ENCODE measurements at regions not wholly inside any gene's neighbourhood (a gene's known extent, or its start where the extent isn't known, plus 50 kb on each side); places are given as distances from the start of the nearest gene placed in this dataset.

- no peak for DNase-seq (ENCODE audit: low read depth)
These were observed 150.9 kb upstream of the WSCD2 start for GRCh38 chr12:107978201-107978600.

DNA sequence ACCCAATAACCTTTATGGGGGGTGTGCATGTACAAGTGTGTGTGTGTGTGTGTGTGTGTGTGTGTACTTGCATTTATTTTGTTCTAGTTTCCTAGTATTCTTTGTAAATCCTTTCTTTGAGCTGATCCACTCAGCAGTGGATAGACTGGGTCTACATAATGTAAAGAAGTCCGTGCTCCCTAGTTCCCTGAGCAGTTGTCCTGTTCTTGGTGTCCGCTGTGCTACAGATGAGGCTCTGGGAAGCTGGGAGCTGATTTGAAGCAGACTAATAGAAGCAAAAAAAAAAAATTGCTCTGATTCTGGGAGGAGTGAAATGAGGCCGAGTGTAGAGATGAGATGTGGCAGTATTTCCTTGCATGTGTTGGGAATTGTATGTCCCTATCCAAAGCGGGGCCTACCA, 150.4 kb upstream of the WSCD2 start:
- no peak for DNase-seq (ENCODE audit: low read depth)

GRCh38 chr12:107983756-107984472, 145.2 kb upstream of the WSCD2 start:
- DNase-seq (ENCODE audit: low read depth): no peak

DNA sequence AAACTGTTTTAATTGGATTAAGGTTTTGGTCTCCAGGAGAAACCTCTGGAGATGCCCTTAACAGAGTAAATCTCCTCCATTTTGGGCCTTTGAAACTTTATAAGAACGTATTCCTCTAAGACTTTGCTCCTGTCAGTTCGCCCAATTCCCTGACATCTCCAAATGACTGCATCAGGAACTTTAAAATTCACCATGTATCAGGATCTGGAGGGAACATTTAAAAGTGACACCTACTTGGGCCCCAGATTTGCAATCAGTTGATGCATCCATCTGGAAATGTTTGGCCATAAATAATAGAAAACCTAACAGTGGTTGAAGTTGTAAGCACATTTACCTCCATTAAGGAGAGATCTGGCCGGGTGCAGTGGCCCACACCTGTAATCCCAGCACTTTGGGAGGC, 144.1 kb upstream of the WSCD2 start:
- DNase-seq (ENCODE audit: low read depth): no peak

- no peak for DNase-seq (ENCODE audit: low read depth)
These were observed 142.9 kb upstream of the WSCD2 start for GRCh38 chr12:107986183-107986582.

- peak; percentile 4 for DNase-seq (ENCODE audit: low read depth)
These were observed 138.8 kb upstream of the WSCD2 start for GRCh38 chr12:107990325-107990724.

DNA sequence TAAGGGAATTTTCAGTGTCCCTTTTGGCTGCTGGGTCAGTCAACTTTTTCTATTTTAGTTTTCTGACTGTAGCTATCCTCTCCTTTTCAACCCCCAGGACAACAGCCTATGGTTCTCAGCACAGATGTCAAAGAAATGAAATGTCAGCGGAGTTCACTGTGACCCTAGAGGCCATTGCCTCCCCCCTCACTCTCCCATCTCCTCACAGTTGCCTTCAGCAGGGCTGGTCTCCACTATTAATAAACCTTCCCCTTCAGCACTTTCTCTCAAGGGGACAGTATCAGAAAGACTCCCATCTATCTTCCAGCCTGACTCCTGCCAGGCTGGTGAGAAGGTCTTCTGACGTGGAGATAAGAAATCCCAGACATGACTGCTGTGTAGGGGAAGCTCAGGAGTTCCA, 137.1 kb upstream of the WSCD2 start:
- DNase-seq (ENCODE audit: low read depth): no peak

- no peak for DNase-seq (ENCODE audit: low read depth)
These were observed 136.1 kb upstream of the WSCD2 start for GRCh38 chr12:107992870-107993451.

- no peak for DNase-seq (ENCODE audit: low read depth)
These were observed 130.2 kb upstream of the WSCD2 start for GRCh38 chr12:107998863-107999262.

DNA sequence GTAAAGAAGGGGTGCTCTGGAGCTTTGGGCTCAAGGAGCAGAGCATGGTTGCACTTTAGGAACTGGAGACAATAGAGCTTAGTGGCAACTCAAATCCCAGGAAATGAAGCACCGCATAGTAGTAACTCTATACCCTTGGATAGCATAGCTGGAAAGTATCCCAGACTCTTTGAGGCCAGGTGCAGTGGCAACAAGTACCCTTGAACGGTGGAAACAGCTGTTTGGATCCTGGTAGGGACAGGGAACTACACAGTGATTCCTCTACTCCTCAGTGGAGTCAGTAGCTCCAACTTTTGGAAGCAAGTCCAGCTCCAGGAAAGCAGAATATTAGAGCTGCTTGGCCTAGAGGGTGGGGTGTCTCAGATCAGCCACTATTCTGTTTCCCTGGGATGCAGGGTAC, 129.0 kb upstream of the WSCD2 start:
- no peak for DNase-seq (ENCODE audit: low read depth)

- DNase-seq (ENCODE audit: low read depth): no peak
These were observed 124.8 kb upstream of the WSCD2 start for GRCh38 chr12:108004319-108004718.

DNA sequence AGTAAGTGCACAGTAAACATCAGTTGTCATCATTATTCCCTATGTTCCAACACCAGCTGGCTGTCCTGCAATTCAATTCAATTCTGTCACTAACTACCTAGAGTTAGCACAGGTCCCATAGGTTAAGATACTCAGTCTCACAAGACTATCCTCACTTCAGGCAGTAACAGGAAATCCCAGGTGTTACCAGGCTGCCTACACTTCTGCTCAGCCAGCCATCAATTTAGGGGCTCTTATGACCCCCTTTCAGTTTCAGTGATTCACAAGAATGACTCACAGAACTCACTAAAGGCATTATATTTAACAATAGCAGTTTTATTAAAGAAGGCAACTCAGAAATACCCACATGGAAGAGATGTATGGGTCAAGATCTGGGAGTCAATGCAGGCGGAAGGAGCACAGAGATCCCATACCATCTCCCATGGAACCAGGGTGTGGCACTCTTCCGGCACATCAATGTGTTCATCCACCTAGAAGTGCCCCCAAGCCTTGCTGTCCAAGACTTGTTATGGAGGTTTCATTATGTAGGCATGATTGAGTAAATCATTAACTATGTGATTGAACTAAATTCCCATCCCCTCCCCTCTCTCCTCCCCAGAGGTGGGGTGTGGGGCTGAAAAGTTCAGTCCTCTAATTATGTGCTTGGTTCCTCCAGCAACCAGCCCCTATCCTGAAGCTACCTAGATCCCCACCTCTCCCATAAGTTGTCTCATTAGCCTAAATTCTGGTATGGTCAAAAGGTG, 120.8 kb upstream of the WSCD2 start:
- no peak for DNase-seq (ENCODE audit: low read depth)

DNA sequence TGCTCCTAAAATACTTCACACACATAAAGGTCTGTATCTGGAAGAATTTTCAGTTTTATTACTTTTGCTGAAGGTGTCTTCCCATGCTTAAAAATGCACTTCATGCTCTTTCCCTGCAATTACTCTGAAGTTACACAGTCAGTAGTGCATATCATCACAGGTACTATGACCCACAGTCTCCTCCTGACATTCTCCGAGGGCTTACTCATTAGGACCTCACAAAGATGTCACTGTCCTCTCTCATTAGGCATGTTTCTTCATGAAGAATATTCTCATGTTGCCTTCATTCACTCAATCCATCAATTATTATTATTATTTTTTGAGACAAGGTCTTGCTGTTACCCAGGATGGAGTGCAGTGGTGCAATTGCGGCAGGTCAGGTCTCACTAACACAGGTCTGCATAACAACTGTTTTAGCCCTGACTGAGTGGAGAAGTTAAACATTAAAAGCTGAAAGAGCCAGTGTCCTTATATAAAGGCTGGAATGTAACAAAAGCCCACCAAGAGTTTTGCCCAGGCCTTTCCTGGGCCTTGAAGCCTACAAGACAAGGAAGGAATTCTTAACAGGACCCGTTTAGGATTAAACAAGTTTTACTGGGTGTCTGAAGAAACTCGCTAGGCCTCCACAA, 119.5 kb upstream of the WSCD2 start:
- no peak for DNase-seq (ENCODE audit: low read depth)

DNA sequence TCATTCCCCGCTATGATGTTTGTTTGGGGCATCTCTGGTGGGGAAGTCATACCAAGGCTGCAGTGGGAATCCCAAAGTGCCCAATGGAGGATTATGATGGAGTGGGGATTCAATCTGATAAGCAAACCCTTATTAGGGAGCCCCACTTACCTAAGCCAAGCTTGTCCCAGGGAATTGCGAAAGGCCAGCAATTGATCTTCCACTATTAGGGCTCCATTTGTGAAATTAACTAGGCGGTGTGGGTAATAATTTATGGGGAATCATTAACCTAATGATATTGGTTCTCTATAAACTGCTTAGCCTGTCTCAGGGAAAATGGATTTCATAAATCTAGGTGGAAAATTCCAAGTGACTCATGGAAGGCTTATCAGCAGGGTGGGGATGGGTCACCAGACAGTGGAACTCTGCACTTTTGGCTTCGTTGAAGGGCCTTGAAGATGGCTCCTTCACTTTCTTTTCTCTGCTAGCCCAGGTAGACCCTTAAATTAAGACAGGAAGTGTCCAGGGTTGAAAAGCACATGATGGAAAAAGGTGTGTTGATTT, 113.0 kb upstream of the WSCD2 start:
- DNase-seq (ENCODE audit: low read depth): no peak

DNA sequence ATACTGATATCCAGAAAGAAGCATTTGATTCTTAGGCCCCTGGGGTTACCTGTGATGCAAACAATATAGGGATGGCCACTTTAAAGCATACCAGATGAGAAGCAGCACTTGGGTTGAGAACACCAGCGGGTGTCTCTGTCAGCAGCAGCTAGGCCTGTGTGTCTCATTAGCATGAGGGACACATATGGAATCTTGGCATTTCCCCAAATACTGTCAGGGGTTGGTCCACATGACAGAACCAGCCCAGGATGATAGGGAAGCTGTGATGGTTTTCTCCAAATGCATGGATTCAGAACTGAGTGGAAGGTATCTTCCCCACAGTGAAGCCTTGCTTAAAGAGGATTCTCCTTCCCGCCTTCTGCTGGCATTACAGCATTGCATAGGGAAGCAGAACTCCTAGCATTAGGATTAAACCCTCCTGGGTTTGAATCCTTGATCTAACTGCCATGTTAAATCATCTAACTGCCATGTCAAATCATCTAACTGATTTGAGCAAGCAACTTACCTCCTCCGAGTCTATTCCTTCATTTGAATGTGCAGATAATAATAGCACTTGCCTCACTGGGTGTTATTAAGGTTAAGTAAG, 111.5 kb upstream of the WSCD2 start:
- no peak for DNase-seq (ENCODE audit: low read depth)

DNA sequence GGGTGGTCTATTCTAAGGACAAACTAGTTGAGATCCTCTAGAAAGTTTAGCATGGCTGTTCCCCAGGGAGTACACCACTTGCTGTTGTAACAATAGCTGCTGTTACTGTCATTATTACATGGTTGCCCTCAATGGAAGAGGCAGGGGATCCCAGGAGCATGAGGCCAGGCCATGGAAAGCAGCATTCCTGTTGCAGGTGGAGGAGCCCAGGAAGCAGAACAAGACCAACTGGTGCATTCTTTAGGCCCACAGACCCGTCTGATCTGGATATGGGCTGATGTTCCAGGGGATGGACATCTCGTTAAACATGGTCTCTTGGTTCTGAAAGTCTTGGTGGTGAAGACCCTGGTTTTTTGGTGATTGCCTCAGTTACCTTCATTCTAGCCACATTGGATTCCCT, 109.2 kb upstream of the WSCD2 start:
- no peak for DNase-seq (ENCODE audit: low read depth)

- DNase-seq (ENCODE audit: low read depth): no peak
These were observed 107.9 kb upstream of the WSCD2 start for GRCh38 chr12:108021141-108021540.

GRCh38 chr12:108021949-108022522, 107.1 kb upstream of the WSCD2 start:
- no peak for DNase-seq (ENCODE audit: low read depth)

- DNase-seq (ENCODE audit: low read depth): no peak
These were observed 99.8 kb upstream of the WSCD2 start for GRCh38 chr12:108029051-108029835.

GRCh38 chr12:108033090-108033489, 96.0 kb upstream of the WSCD2 start:
- no peak for DNase-seq (ENCODE audit: low read depth)

DNA sequence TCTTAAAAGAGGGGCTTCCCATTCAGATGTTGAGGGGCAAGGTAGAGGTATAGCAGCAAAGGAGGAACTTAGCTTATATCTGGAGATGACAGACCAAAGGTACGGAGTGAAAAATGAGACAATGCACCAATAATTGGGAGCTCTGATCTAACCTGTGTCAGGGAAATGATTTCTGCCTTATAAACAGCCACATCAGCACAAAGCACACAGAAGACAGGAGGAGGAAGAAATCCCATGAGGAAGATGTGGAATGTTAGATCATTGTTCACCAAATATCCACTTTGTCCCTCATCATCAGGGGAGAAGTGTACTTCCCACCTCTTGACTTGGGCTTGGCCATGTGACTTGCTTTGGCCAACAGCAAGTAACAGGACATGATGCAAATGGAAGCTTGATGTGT, 93.7 kb upstream of the WSCD2 start:
- DNase-seq (ENCODE audit: low read depth): no peak

Measured in activated T-cell treated with anti-CD3 and anti-CD28 coated beads for 24 hours (primary cell).